NCI-H146 (cell line): ENCODE measurements at regions not wholly inside any gene's neighbourhood (a gene's known extent, or its start where the extent isn't known, plus 50 kb on each side); places are given as distances from the start of the nearest gene placed in this dataset.
A peak's percentile ranks its signal among the peaks of the same experiment; 100 is the strongest.
"Not testable (repeated sequence)": the region's sequence is repeated elsewhere in the genome, so short reads cannot be mapped to it uniquely, and the experiment has no call there.

ENCODE experiments used
- DNase-seq: peaks from one replicate; lab custom pipeline; 2025; lab: John Stamatoyannopoulos, UW

- no peak for DNase-seq
Observed at GRCh38 chr3:150300852-150301517, 107.1 kb upstream of the TSC22D2 start.

- DNase-seq = no peak
Observed at GRCh38 chr3:150300388-150300787, 107.7 kb upstream of the TSC22D2 start.

- no peak for DNase-seq
Observed at GRCh38 chr3:150299201-150299600, 108.9 kb upstream of the TSC22D2 start.

- no peak for DNase-seq
Observed at GRCh38 chr3:150296966-150297365, 111.1 kb upstream of the TSC22D2 start.

GRCh38 chr3:150296123-150296735 lies 111.9 kb upstream of the TSC22D2 start:
- no peak for DNase-seq

GRCh38 chr3:150293401-150294001 lies 114.6 kb upstream of the TSC22D2 start:
- no peak for DNase-seq

- DNase-seq = no peak
Observed at GRCh38 chr3:150292891-150293290, 115.2 kb upstream of the TSC22D2 start.

GRCh38 chr3:150291515-150291914 lies 116.6 kb upstream of the TSC22D2 start:
- DNase-seq = no peak

- peak; percentile 81 for DNase-seq
Observed at GRCh38 chr3:150286390-150287147, 121.5 kb upstream of the TSC22D2 start.

GRCh38 chr3:150285601-150286000 lies 122.5 kb upstream of the TSC22D2 start:
- no peak for DNase-seq

- peak; percentile 99 for DNase-seq
Observed at GRCh38 chr3:150278843-150279381, 129.2 kb upstream of the TSC22D2 start.

GRCh38 chr3:150278195-150278594 lies 129.9 kb upstream of the TSC22D2 start:
- DNase-seq = peak; percentile 18

GRCh38 chr3:150277444-150277843 lies 130.7 kb upstream of the TSC22D2 start:
- no peak for DNase-seq

- no peak for DNase-seq
Observed at GRCh38 chr3:150275941-150276340, 132.2 kb upstream of the TSC22D2 start.

- no peak for DNase-seq
Observed at GRCh38 chr3:150274372-150274771, 133.7 kb upstream of the TSC22D2 start.

- peak; percentile 41 for DNase-seq
Observed at GRCh38 chr3:150273396-150273795, 134.7 kb upstream of the TSC22D2 start.

- DNase-seq = no peak
Observed at GRCh38 chr3:150271591-150271960, 136.5 kb upstream of the TSC22D2 start.

- DNase-seq = no peak
Observed at GRCh38 chr3:150270883-150271590, 137.1 kb upstream of the TSC22D2 start.

- DNase-seq = not testable (repeated sequence)
Observed at GRCh38 chr3:150270444-150270843, 137.7 kb upstream of the TSC22D2 start.

GRCh38 chr3:150269526-150269925 lies 138.6 kb upstream of the TSC22D2 start:
- DNase-seq = no peak

- peak; percentile 35 for DNase-seq
Observed at GRCh38 chr3:150268426-150269391, 139.4 kb upstream of the TSC22D2 start.
